Activated CD4-positive, alpha-beta T cell treated with anti-CD3 and anti-CD28 coated beads, Interleukin-2, amount 50 U/mL, for 24 hours (primary cell): ENCODE measurements at regions not wholly inside any gene's neighbourhood (a gene's known extent, or its start where the extent isn't known, plus 50 kb on each side); places are given as distances from the start of the nearest gene placed in this dataset.

Source experiments
- DNase-seq, 2 donors: peaks; one replicate each; pipeline ENCODE4 v3.0.0-alpha.2; 2020; ENCODE audit warnings: low read depth in 1 of 2, low spot score in 1 of 2

GRCh38 chr20:43803276-43803675 is 76.5 kb upstream of the GTSF1L start:
- DNase-seq: no peak

GRCh38 chr20:43800186-43800585 is 73.4 kb upstream of the GTSF1L start:
- DNase-seq: no peak

- DNase-seq: no peak
These were observed 72.9 kb upstream of the GTSF1L start for GRCh38 chr20:43799741-43800140.

- DNase-seq: no peak
These were observed 72.4 kb upstream of the GTSF1L start for GRCh38 chr20:43799150-43799711.

GRCh38 chr20:43798291-43799149 is 71.7 kb upstream of the GTSF1L start:
- DNase-seq: no peak

GRCh38 chr20:43794326-43794725 is 67.5 kb upstream of the GTSF1L start:
- DNase-seq: no peak

- no peak for DNase-seq
These were observed 62.8 kb upstream of the GTSF1L start for GRCh38 chr20:43789593-43789992.

GRCh38 chr20:43787937-43788336 is 61.1 kb upstream of the GTSF1L start:
- no peak for DNase-seq

- no peak for DNase-seq
These were observed 60.1 kb upstream of the GTSF1L start for GRCh38 chr20:43786885-43787284.

GRCh38 chr20:43781215-43781614 is 54.4 kb upstream of the GTSF1L start:
- no peak for DNase-seq

GRCh38 chr20:43778375-43778774 is 51.6 kb upstream of the GTSF1L start:
- DNase-seq: no peak

- DNase-seq: no peak
These were observed 49.9 kb upstream of the GTSF1L start for GRCh38 chr20:43776691-43777090.
